ENCODE measurements at regions not wholly inside any gene's neighbourhood (a gene's known extent, or its start where the extent isn't known, plus 50 kb on each side); places are given as distances from the start of the nearest gene placed in this dataset.

- TF ChIP-seq CTCF (IDR thresholded peaks at IDR 0.05) = no peak
Observed at GRCh38 chr5:99835791-99836190, 699.4 kb upstream of the FAM174A start.

- TF ChIP-seq CTCF (IDR thresholded peaks at IDR 0.05) = no peak
Observed at GRCh38 chr5:99827136-99827535, 708.0 kb upstream of the FAM174A start.

- TF ChIP-seq CTCF (IDR thresholded peaks at IDR 0.05) = no peak
Observed at GRCh38 chr5:99817796-99818195, 717.4 kb upstream of the FAM174A start.

- TF ChIP-seq CTCF (IDR thresholded peaks at IDR 0.05) = no peak
Observed at GRCh38 chr5:99814321-99815063, 720.7 kb upstream of the FAM174A start.

GRCh38 chr5:99808657-99809230, 726.4 kb upstream of the FAM174A start:
- no peak for TF ChIP-seq CTCF (IDR thresholded peaks at IDR 0.05)

GRCh38 chr5:99807346-99807745, 727.8 kb upstream of the FAM174A start:
- TF ChIP-seq CTCF (IDR thresholded peaks at IDR 0.05) = no peak

GRCh38 chr5:99795031-99795430, 740.1 kb upstream of the FAM174A start:
- no peak for TF ChIP-seq CTCF (IDR thresholded peaks at IDR 0.05)
